DOHH2 (cell line): ENCODE measurements at regions not wholly inside any gene's neighbourhood (a gene's known extent, or its start where the extent isn't known, plus 50 kb on each side); places are given as distances from the start of the nearest gene placed in this dataset.

Experiments used
- EZH2phosphoT487 ChIP-seq: fragments of 200-600 bp; sonication (generic); IDR thresholded peaks from 2 replicates; pipeline ENCODE4 v1.6.1; 2017; ENCODE audit warnings: borderline replicate concordance, mild to moderate bottlenecking, antibody characterized with exemption, low read length, moderate library complexity, mixed read lengths
- TF ChIP-seq, protein P1 (sequence below): fragments of 200-600 bp; sonication (generic); IDR thresholded peaks from one replicate; pipeline ENCODE4 v1.5.1; 2014; ENCODE audit warnings: antibody characterized with exemption, mild to moderate bottlenecking, low read depth, low read length; ENCODE audit not compliant: poor library complexity, severe bottlenecking

DNA sequence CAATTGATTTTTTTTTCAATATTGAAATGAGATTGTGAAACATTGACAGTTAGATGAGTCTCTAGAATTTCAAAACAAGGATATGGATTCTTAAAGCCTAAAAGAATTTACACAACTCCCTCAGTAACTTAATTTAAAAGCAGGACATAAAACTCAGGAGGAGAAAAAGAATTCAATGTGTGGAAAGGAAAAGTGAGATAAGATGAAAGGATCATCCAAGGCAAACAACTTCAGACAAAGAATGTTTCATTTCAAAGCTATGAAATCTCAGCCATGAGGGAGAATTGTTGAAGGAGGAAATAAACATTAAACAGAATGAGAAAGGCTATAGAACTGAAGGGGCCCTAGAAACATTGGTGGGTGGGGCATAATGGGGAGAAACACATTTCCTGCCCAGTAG lies 191.7 kb upstream of the NOX3 start:
- TF ChIP-seq, protein P1, sequence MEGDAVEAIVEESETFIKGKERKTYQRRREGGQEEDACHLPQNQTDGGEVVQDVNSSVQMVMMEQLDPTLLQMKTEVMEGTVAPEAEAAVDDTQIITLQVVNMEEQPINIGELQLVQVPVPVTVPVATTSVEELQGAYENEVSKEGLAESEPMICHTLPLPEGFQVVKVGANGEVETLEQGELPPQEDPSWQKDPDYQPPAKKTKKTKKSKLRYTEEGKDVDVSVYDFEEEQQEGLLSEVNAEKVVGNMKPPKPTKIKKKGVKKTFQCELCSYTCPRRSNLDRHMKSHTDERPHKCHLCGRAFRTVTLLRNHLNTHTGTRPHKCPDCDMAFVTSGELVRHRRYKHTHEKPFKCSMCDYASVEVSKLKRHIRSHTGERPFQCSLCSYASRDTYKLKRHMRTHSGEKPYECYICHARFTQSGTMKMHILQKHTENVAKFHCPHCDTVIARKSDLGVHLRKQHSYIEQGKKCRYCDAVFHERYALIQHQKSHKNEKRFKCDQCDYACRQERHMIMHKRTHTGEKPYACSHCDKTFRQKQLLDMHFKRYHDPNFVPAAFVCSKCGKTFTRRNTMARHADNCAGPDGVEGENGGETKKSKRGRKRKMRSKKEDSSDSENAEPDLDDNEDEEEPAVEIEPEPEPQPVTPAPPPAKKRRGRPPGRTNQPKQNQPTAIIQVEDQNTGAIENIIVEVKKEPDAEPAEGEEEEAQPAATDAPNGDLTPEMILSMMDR: no peak
- TF ChIP-seq EZH2phosphoT487: no peak
